Fibroblast of the conjunctiva (primary cell): ENCODE measurements at regions not wholly inside any gene's neighbourhood (a gene's known extent, or its start where the extent isn't known, plus 50 kb on each side); places are given as distances from the start of the nearest gene placed in this dataset.
"Not testable (repeated sequence)": the region's sequence is repeated elsewhere in the genome, so short reads cannot be mapped to it uniquely, and the experiment has no call there.

Experiments used
- DNase-seq: peaks from one replicate; pipeline ENCODE4 v3.0.0-alpha.2; 2010; ENCODE audit warnings: low read depth

GRCh38 chr3:655824-656223 is 437.0 kb upstream of the CNTN6 start:
- DNase-seq = no peak

- DNase-seq = no peak
These were observed 431.5 kb upstream of the CNTN6 start for GRCh38 chr3:661356-661755.

GRCh38 chr3:674116-674515 is 418.7 kb upstream of the CNTN6 start:
- no peak for DNase-seq

GRCh38 chr3:675846-676245 is 417.0 kb upstream of the CNTN6 start:
- no peak for DNase-seq

GRCh38 chr3:683770-684169 is 409.1 kb upstream of the CNTN6 start:
- DNase-seq = no peak

GRCh38 chr3:690770-691169 is 402.1 kb upstream of the CNTN6 start:
- DNase-seq = no peak

- DNase-seq = no peak
These were observed 392.3 kb upstream of the CNTN6 start for GRCh38 chr3:700514-700913.

- no peak for DNase-seq
These were observed 385.8 kb upstream of the CNTN6 start for GRCh38 chr3:707041-707440.

- no peak for DNase-seq
These were observed 379.7 kb upstream of the CNTN6 start for GRCh38 chr3:713006-713621.

- no peak for DNase-seq
These were observed 378.7 kb upstream of the CNTN6 start for GRCh38 chr3:713947-714620.

- DNase-seq = no peak
These were observed 371.7 kb upstream of the CNTN6 start for GRCh38 chr3:721086-721485.

- no peak for DNase-seq
These were observed 360.4 kb upstream of the CNTN6 start for GRCh38 chr3:732326-732928.

GRCh38 chr3:733313-733712 is 359.5 kb upstream of the CNTN6 start:
- no peak for DNase-seq

GRCh38 chr3:757711-758110 is 335.1 kb upstream of the CNTN6 start:
- DNase-seq = no peak

GRCh38 chr3:759106-759505 is 333.7 kb upstream of the CNTN6 start:
- no peak for DNase-seq

GRCh38 chr3:773433-773832 is 319.4 kb upstream of the CNTN6 start:
- not testable (repeated sequence) for DNase-seq

GRCh38 chr3:775178-775880 is 317.5 kb upstream of the CNTN6 start:
- no peak for DNase-seq

- no peak for DNase-seq
These were observed 312.3 kb upstream of the CNTN6 start for GRCh38 chr3:780505-780904.

GRCh38 chr3:791442-791841 is 301.4 kb upstream of the CNTN6 start:
- no peak for DNase-seq

- DNase-seq = no peak
These were observed 300.2 kb upstream of the CNTN6 start for GRCh38 chr3:792630-793029.

- no peak for DNase-seq
These were observed 288.6 kb upstream of the CNTN6 start for GRCh38 chr3:804211-804610.

- no peak for DNase-seq
These were observed 287.5 kb upstream of the CNTN6 start for GRCh38 chr3:805326-805725.

- DNase-seq = no peak
These were observed 286.8 kb upstream of the CNTN6 start for GRCh38 chr3:806006-806405.
